ENCODE measurements at regions not wholly inside any gene's neighbourhood (a gene's known extent, or its start where the extent isn't known, plus 50 kb on each side); places are given as distances from the start of the nearest gene placed in this dataset.

- Mint-ChIP-seq H3K4me1 (ENCODE audit: low read depth, unreplicated experiment) (no peaks in the 10 kb centered on the region), H3K27me3 (ENCODE audit: unreplicated experiment) (peaks cover 5% of the 10 kb centered on the region), H3K27ac (ENCODE audit: unreplicated experiment) (no peak overlapping the region), H3K36me3 (ENCODE audit: unreplicated experiment) (no peaks in the 10 kb centered on the region), H3K9me3 (ENCODE audit: unreplicated experiment) (peaks cover 3% of the 10 kb centered on the region), H3K4me3 (ENCODE audit: unreplicated experiment) (no peak overlapping the region)
- no peak for TF ChIP-seq CTCF (IDR thresholded peaks at IDR 0.05; ENCODE audit: partially characterized antibody, unreplicated experiment)
- DNase-seq = no peak
Measured at GRCh38 chr2:45291296-45291701, 282.0 kb upstream of the SIX2 start.

GRCh38 chr2:45289997-45290709, 280.9 kb upstream of the SIX2 start:
- H3K36me3 Mint-ChIP-seq (ENCODE audit: unreplicated experiment) = no peaks in the 10 kb centered on the region

GRCh38 chr2:45288532-45289417, 279.5 kb upstream of the SIX2 start:
- TF ChIP-seq CTCF (IDR thresholded peaks at IDR 0.05; ENCODE audit: partially characterized antibody, unreplicated experiment) = no peak
- DNase-seq = no peak
- H3K27me3 Mint-ChIP-seq (ENCODE audit: unreplicated experiment) = peaks cover 6% of the 10 kb centered on the region
- no peak overlapping the region for H3K27ac Mint-ChIP-seq (ENCODE audit: unreplicated experiment)
- no peak overlapping the region for H3K4me3 Mint-ChIP-seq (ENCODE audit: unreplicated experiment)
- H3K4me1 Mint-ChIP-seq (ENCODE audit: low read depth, unreplicated experiment) = no peaks in the 10 kb centered on the region
- peaks cover 3% of the 10 kb centered on the region for H3K9me3 Mint-ChIP-seq (ENCODE audit: unreplicated experiment)
- H3K36me3 Mint-ChIP-seq (ENCODE audit: unreplicated experiment) = no peaks in the 10 kb centered on the region

More at GRCh38 chr2:45289997-45290709, 280.9 kb upstream of the SIX2 start:
- no peak overlapping the region for H3K4me3 Mint-ChIP-seq (ENCODE audit: unreplicated experiment)
- TF ChIP-seq CTCF (IDR thresholded peaks at IDR 0.05; ENCODE audit: partially characterized antibody, unreplicated experiment) = no peak
- H3K4me1 Mint-ChIP-seq (ENCODE audit: low read depth, unreplicated experiment) = no peaks in the 10 kb centered on the region
- peaks cover 3% of the 10 kb centered on the region for H3K9me3 Mint-ChIP-seq (ENCODE audit: unreplicated experiment)
- H3K27me3 Mint-ChIP-seq (ENCODE audit: unreplicated experiment) = peaks cover 6% of the 10 kb centered on the region
- H3K27ac Mint-ChIP-seq (ENCODE audit: unreplicated experiment) = no peak overlapping the region
- no peak for DNase-seq

- H3K4me1 Mint-ChIP-seq (ENCODE audit: low read depth, unreplicated experiment) = no peaks in the 10 kb centered on the region
- no peak for DNase-seq
- peaks cover 3% of the 10 kb centered on the region for H3K9me3 Mint-ChIP-seq (ENCODE audit: unreplicated experiment)
- TF ChIP-seq CTCF (IDR thresholded peaks at IDR 0.05; ENCODE audit: partially characterized antibody, unreplicated experiment) = no peak
- no peak overlapping the region for H3K27ac Mint-ChIP-seq (ENCODE audit: unreplicated experiment)
- no peaks in the 10 kb centered on the region for H3K36me3 Mint-ChIP-seq (ENCODE audit: unreplicated experiment)
- H3K27me3 Mint-ChIP-seq (ENCODE audit: unreplicated experiment) = peaks cover 4% of the 10 kb centered on the region
- H3K4me3 Mint-ChIP-seq (ENCODE audit: unreplicated experiment) = no peak overlapping the region
Measured at GRCh38 chr2:45287045-45287444, 277.8 kb upstream of the SIX2 start.
